Osteocyte (in vitro differentiated cells): ENCODE measurements at regions not wholly inside any gene's neighbourhood (a gene's known extent, or its start where the extent isn't known, plus 50 kb on each side); places are given as distances from the start of the nearest gene placed in this dataset.

Experiments
- DNase-seq: peaks from one replicate; pipeline ENCODE4 v3.0.0; 2021; ENCODE audit warnings: mixed read lengths; ENCODE audit not compliant: unreplicated experiment; ENCODE audit errors: extremely low spot score
- H3K27ac Mint-ChIP-seq: one replicate; pipeline ENCODE4 v1.8.0; 2021; ENCODE audit warnings: mild to moderate bottlenecking, mixed read lengths; ENCODE audit not compliant: unreplicated experiment
- H3K27me3 Mint-ChIP-seq: one replicate; pipeline ENCODE4 v1.8.0; 2021; ENCODE audit warnings: mixed read lengths; ENCODE audit not compliant: unreplicated experiment
- H3K36me3 Mint-ChIP-seq: one replicate; pipeline ENCODE4 v1.8.0; 2021; ENCODE audit warnings: mixed read lengths; ENCODE audit not compliant: unreplicated experiment
- H3K4me1 Mint-ChIP-seq: one replicate; pipeline ENCODE4 v1.8.0; 2021; ENCODE audit warnings: mixed read lengths; ENCODE audit not compliant: unreplicated experiment
- H3K4me3 Mint-ChIP-seq: one replicate; pipeline ENCODE4 v1.8.0; 2021; ENCODE audit warnings: mild to moderate bottlenecking, moderate library complexity, mixed read lengths; ENCODE audit not compliant: unreplicated experiment
- H3K9me3 Mint-ChIP-seq: one replicate; pipeline ENCODE4 v1.8.0; 2021; ENCODE audit warnings: mixed read lengths; ENCODE audit not compliant: unreplicated experiment
- TF ChIP-seq, protein P1 (sequence below): fragments of 200-600 bp; sonication (generic); IDR thresholded peaks from 2 replicates; pipeline ENCODE4 v1.5.0; 2021; ENCODE audit warnings: antibody characterized with exemption, mild to moderate bottlenecking, moderate library complexity

DNA sequence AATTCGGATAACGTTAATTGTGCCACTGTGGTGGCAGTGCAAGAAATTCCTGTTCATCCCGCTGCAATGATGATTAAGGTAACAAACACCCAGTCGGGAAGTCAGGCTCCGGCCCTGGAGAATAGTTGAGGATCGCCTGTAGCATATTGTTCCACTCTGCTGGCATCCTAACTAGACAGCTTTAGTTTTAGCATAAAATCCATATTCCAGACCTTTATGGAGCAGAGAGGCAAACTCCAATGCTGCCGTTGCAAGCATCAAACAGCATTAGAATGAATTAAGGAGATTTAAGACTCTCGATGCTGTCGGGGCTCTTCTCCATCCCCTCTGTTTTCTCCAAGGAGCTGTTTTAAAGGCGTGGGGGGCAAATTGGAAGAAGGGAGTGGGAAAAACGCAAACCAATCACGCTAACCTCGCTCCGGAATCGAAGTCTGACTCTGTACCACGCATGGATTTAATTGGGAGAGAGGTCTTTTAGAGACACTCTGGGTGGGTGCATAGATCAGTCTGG, 660.4 kb downstream of the VRK1 start:
- H3K4me1 Mint-ChIP-seq = no peaks in the 10 kb centered on the region
- H3K27ac Mint-ChIP-seq = no peak overlapping the region
- no peaks in the 10 kb centered on the region for H3K36me3 Mint-ChIP-seq
- no peaks in the 10 kb centered on the region for H3K27me3 Mint-ChIP-seq
- DNase-seq = no peak
- TF ChIP-seq, protein P1, sequence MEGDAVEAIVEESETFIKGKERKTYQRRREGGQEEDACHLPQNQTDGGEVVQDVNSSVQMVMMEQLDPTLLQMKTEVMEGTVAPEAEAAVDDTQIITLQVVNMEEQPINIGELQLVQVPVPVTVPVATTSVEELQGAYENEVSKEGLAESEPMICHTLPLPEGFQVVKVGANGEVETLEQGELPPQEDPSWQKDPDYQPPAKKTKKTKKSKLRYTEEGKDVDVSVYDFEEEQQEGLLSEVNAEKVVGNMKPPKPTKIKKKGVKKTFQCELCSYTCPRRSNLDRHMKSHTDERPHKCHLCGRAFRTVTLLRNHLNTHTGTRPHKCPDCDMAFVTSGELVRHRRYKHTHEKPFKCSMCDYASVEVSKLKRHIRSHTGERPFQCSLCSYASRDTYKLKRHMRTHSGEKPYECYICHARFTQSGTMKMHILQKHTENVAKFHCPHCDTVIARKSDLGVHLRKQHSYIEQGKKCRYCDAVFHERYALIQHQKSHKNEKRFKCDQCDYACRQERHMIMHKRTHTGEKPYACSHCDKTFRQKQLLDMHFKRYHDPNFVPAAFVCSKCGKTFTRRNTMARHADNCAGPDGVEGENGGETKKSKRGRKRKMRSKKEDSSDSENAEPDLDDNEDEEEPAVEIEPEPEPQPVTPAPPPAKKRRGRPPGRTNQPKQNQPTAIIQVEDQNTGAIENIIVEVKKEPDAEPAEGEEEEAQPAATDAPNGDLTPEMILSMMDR = no peak
- peaks cover 37% of the 10 kb centered on the region for H3K9me3 Mint-ChIP-seq
- H3K4me3 Mint-ChIP-seq = no peak overlapping the region

DNA sequence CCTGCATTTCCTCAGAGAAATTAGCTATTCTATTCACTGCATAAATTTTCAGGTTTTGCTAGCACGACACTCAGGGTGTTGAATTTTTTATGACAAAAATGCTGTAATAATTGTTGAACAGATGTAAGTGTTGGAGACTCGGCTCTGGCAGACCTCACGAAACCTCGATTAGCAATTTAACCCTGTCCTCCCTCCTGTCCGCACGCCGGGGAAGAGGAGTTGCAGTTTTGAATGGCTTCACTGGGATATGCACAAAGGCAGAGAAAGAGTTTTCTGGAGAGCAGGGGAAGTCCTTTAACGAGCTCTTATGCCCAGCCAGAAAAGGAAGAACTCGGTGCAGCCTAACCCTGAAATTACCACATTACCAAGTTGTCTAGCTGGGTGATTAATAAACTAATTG, 661.1 kb downstream of the VRK1 start:
- H3K36me3 Mint-ChIP-seq = no peaks in the 10 kb centered on the region
- H3K27ac Mint-ChIP-seq = no peak overlapping the region

DNA sequence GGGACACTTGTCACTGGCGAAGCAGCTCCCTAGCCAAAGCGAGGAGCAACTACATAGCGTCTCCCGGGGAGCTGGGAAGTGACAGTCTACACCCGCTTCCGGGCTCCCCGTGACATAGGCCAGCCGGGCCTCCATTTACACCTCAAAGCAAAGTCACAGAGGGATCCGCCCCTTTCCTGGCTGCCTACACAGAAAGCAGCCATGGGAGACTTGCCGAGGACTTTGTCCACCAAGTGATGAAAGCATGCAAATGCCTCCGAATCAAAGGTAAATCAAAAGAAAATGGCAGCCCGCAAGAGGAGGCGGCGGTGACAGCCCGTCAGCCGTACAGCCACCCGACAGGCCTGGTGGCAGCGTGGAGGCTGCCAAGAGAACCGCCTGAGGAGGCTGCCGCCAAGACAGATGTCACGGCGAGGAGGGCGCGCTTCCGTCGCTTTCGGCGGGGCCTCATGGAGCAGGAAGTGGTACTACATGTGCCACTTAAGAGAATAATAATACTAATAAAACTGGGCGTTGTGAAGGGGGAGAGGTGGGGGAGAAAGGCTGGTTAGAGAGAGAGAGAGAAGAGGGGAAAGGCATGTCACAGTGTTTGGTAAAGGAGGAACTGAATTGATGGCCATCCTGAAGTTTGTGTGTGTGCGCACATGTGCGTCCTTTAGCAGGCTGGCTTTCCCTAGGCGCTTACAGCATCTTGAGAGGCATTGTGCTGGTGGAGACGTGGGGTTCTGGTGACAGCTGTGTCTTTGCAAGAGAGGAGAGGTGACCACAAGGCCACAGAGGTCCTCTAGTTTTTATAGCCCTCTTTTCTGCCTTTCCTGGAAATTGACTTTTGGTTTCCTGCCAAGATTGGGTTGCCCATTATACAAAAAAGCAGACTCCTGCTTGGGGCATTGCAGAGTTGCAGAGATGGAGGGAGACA, 661.7 kb downstream of the VRK1 start:
- Mint-ChIP-seq H3K9me3 (peaks cover 44% of the 10 kb centered on the region), H3K4me1 (no peaks in the 10 kb centered on the region), H3K27ac (no peak overlapping the region), H3K36me3 (no peaks in the 10 kb centered on the region), H3K27me3 (no peaks in the 10 kb centered on the region), H3K4me3 (no peak overlapping the region)
- no peak for DNase-seq
- TF ChIP-seq, protein P1 = no peak

More for the DNA sequence above, 661.1 kb downstream of the VRK1 start:
- Mint-ChIP-seq H3K9me3 (peaks cover 41% of the 10 kb centered on the region), H3K27me3 (no peaks in the 10 kb centered on the region), H3K4me1 (no peaks in the 10 kb centered on the region), H3K4me3 (no peak overlapping the region)
- DNase-seq = no peak
- TF ChIP-seq, protein P1 = no peak

DNA sequence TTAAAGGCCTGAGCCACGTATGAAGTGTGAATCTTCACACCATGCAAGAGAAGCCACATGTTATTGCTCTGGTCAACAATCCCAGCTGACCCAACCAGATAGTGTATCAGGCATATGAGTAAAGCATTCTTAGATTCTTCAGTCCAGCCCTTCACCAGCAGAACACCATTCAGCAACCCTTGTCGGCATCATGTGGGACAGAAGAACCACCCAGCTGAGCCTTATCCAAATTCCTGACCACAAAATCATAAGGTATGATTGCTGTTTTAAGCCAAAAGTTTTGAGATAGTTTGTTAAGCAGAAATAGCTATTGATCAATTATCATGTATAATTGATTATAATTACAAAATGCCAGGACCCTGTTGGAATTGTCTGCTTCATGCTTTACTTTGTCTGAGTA, 664.9 kb downstream of the VRK1 start:
- no peak overlapping the region for H3K27ac Mint-ChIP-seq
- H3K4me1 Mint-ChIP-seq = no peaks in the 10 kb centered on the region
- DNase-seq = no peak
- TF ChIP-seq, protein P1 = no peak
- no peaks in the 10 kb centered on the region for H3K27me3 Mint-ChIP-seq
- no peak overlapping the region for H3K4me3 Mint-ChIP-seq
- H3K36me3 Mint-ChIP-seq = no peaks in the 10 kb centered on the region
- H3K9me3 Mint-ChIP-seq = peaks cover 37% of the 10 kb centered on the region

DNA sequence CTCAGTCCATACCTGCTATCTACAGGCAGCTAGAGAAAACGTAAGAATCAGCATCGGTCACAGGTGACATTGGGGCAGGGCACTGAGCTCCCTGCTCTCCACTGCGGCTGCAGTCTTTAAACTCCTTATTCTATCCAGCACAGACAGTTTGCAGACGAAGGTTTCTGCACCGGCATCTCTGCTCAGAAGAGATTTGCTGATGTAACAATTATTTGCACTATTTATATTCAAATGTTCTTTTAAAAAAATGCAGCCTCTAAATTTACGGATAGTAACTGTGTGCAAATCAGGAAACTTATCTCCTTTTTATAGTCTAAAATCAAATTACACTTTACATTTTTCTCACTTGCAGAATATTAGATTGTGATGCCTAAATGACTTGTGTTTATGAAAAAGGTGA, 671.0 kb downstream of the VRK1 start:
- Mint-ChIP-seq H3K4me3 (no peak overlapping the region), H3K36me3 (no peaks in the 10 kb centered on the region), H3K27me3 (no peaks in the 10 kb centered on the region), H3K4me1 (no peaks in the 10 kb centered on the region), H3K9me3 (peaks cover 47% of the 10 kb centered on the region), H3K27ac (no peak overlapping the region)
- TF ChIP-seq, protein P1 = no peak
- DNase-seq = no peak
